GM23338 (cell line): ENCODE measurements at regions not wholly inside any gene's neighbourhood (a gene's known extent, or its start where the extent isn't known, plus 50 kb on each side); places are given as distances from the start of the nearest gene placed in this dataset.

ENCODE experiments used
- CREB1 ChIP-seq: fragments of 250-450 bp; sonication (Bioruptor Pico); IDR thresholded peaks from 2 replicates; pipeline ENCODE4 v1.5.0; 2020; ENCODE audit warnings: low read depth, mild to moderate bottlenecking, moderate library complexity
- CTCF ChIP-seq, 2 experiments: fragments of 200-600 bp in 1 of 2; sonication (generic) in 1 of 2; conservative IDR thresholded peaks; 2 replicates each; pipeline versions ENCODE4 v1.5.1 to v1.6.1; 2016 to 2017; ENCODE audit warnings: antibody characterized with exemption in 2 of 2, low read depth in 2 of 2, mild to moderate bottlenecking in 2 of 2, moderate library complexity in 1 of 2
- ETS1 ChIP-seq: IDR thresholded peaks from 2 replicates; pipeline ENCODE4 v1.6.1; 2016; ENCODE audit warnings: antibody characterized with exemption
- EZH2 ChIP-seq: fragments of 200-600 bp; sonication (generic); IDR thresholded peaks from one replicate; pipeline ENCODE4 v1.8.0; 2017; ENCODE audit warnings: antibody characterized with exemption, mild to moderate bottlenecking, low read depth; ENCODE audit not compliant: unreplicated experiment
- EZH2phosphoT487 ChIP-seq: fragments of 200-600 bp; sonication (generic); IDR thresholded peaks from one replicate; pipeline ENCODE4 v1.8.1; 2018; ENCODE audit warnings: antibody characterized with exemption; ENCODE audit not compliant: unreplicated experiment
- JUNB ChIP-seq: IDR thresholded peaks from one replicate; pipeline ENCODE4 v1.6.1; 2016; ENCODE audit warnings: antibody characterized with exemption; ENCODE audit not compliant: unreplicated experiment
- POLR2AphosphoS5 ChIP-seq: IDR thresholded peaks from 2 replicates; pipeline ENCODE4 v1.6.1; 2016; ENCODE audit warnings: antibody characterized with exemption, low read depth
- REST ChIP-seq: IDR thresholded peaks from one replicate; pipeline ENCODE4 v1.6.1; 2018; ENCODE audit warnings: antibody characterized with exemption; ENCODE audit not compliant: unreplicated experiment
- STAT1 ChIP-seq: IDR thresholded peaks from one replicate; pipeline ENCODE4 v1.6.1; 2016; ENCODE audit warnings: antibody characterized with exemption; ENCODE audit not compliant: unreplicated experiment
- ZNF114 ChIP-seq: fragments of 250-450 bp; sonication (Bioruptor Pico); IDR thresholded peaks from 2 replicates; pipeline ENCODE4 v1.5.0; 2020; ENCODE audit warnings: mild to moderate bottlenecking, moderate library complexity
- ZNF331 ChIP-seq: fragments of 250-450 bp; sonication (Bioruptor Pico); IDR thresholded peaks from 2 replicates; pipeline ENCODE4 v1.5.0; 2020; ENCODE audit warnings: low read depth, mild to moderate bottlenecking, moderate library complexity
- ZNF462 ChIP-seq: fragments of 250-450 bp; sonication (Bioruptor Pico); IDR thresholded peaks from 2 replicates; pipeline ENCODE4 v1.5.0; 2020; ENCODE audit warnings: mild to moderate bottlenecking, moderate library complexity

GRCh38 chr4:186906722-186907121 is 183.1 kb upstream of the FAT1 start:
- TF ChIP-seq REST (no peak), CTCF (conservative IDR thresholded peaks at IDR 0.05; ENCODE audit: low read depth in 2 of 2) (no peak), EZH2 (no peak), POLR2AphosphoS5 (no peak), ZNF331 (CRISPR knock-in tag) (no peak), CREB1 (CRISPR knock-in tag) (no peak), EZH2phosphoT487 (no peak), ETS1 (no peak), STAT1 (no peak), ZNF114 (CRISPR knock-in tag) (no peak), JUNB (no peak), ZNF462 (CRISPR knock-in tag) (no peak)
